Breast epithelium (tissue), 4 donors: ENCODE measurements at regions not wholly inside any gene's neighbourhood (a gene's known extent, or its start where the extent isn't known, plus 50 kb on each side); places are given as distances from the start of the nearest gene placed in this dataset.

Experiments
- DNase-seq, 2 donors: peaks; one replicate each; pipeline ENCODE4 v3.0.0-alpha.2; 2019; ENCODE audit warnings: low spot score in 2 of 2
- H3K27ac ChIP-seq, 2 donors: fragments of 200-600 bp; sonication (generic) in 1 of 2; one replicate each; pipeline ENCODE4 v1.5.1; 2016 to 2019; ENCODE audit warnings: mild to moderate bottlenecking in 1 of 2
- H3K27me3 ChIP-seq, 2 donors: fragments of 200-600 bp; sonication (generic) in 1 of 2; one replicate each; pipeline versions ENCODE4 v1.5.1 to v1.6.0; 2017 to 2019; ENCODE audit warnings: control low read depth in 1 of 2, mild to moderate bottlenecking in 1 of 2
- H3K36me3 ChIP-seq: fragments of 200-600 bp; one replicate; pipeline ENCODE4 v1.5.1; 2019
- H3K4me1 ChIP-seq, 2 donors: fragments of 200-600 bp; sonication (generic); one replicate each; pipeline ENCODE4 v1.5.1; 2016 to 2019; ENCODE audit warnings: control low read depth in 1 of 2
- H3K4me3 ChIP-seq, 3 donors: fragments of 200-600 bp; sonication (generic); 1 replicate in 2 of 3; 2 replicates in 1 of 3; pipeline ENCODE4 v1.5.1; 2016 to 2019; ENCODE audit warnings: mild to moderate bottlenecking in 3 of 3, moderate library complexity in 2 of 3
- H3K9me3 ChIP-seq, 2 donors: fragments of 200-600 bp; sonication (generic) in 1 of 2; one replicate each; pipeline ENCODE4 v1.5.1; 2016 to 2019; ENCODE audit warnings: control low read depth in 1 of 2
- POLR2A ChIP-seq: fragments of 450-650 bp; IDR thresholded peaks from one replicate; pipeline ENCODE4 v1.6.1; 2016; ENCODE audit warnings: antibody characterized with exemption, mild to moderate bottlenecking, moderate library complexity
- POLR2AphosphoS5 ChIP-seq, 3 donors: sonication (generic); formaldehyde crosslinking; IDR thresholded peaks; one replicate each; pipeline ENCODE4 v1.6.1; 2017; ENCODE audit warnings: antibody characterized with exemption in 3 of 3
- intact Hi-C: fragments of 100-400 bp; cut with DNase I; formaldehyde crosslinking; loops from one replicate; pipeline ENCODE4 v1.15.1; 2023; ENCODE audit warnings: low total_unique reads
- TF ChIP-seq, protein P1 (sequence below), 3 donors: fragments of 450-650 bp; IDR thresholded peaks; one replicate each; pipeline ENCODE4 v1.5.1; 2016 to 2017; ENCODE audit warnings: antibody characterized with exemption in 3 of 3, mild to moderate bottlenecking in 3 of 3, moderate library complexity in 3 of 3

DNA sequence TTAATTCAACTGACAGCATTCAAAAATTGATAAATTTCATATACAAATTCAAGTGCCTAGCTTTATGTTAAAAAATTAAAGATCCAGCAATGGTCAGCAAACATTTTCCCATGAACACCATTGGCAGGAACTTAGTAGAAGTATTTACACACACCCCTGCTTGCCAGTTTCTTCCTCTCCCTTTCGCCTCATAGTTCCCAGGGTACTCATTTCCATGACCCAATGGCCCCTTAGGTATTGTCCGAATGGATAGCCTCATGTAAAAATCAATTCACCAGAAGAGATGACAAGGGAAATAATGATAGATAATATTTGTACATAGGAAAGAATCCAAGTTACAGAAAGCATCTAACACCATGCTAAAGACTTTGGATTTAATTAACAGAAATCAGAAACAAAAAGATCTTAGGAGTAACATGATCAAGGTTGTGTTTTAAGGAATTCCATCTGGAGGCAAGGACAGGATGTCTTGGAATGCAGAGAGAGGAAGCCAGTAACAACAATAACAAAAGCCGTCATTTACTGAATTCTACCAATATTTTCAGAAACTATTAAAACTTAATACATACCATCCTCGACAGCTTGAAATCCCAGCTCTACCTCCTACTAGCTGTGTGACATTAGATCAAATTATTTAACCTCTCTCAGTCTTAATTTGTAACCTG lies 423.0 kb downstream of the IRS1 start:
- no peaks in the 10 kb centered on the region for H3K9me3 ChIP-seq
- no peak for TF ChIP-seq POLR2AphosphoS5 (IDR thresholded peaks at IDR 0.05)
- TF ChIP-seq, protein P1, sequence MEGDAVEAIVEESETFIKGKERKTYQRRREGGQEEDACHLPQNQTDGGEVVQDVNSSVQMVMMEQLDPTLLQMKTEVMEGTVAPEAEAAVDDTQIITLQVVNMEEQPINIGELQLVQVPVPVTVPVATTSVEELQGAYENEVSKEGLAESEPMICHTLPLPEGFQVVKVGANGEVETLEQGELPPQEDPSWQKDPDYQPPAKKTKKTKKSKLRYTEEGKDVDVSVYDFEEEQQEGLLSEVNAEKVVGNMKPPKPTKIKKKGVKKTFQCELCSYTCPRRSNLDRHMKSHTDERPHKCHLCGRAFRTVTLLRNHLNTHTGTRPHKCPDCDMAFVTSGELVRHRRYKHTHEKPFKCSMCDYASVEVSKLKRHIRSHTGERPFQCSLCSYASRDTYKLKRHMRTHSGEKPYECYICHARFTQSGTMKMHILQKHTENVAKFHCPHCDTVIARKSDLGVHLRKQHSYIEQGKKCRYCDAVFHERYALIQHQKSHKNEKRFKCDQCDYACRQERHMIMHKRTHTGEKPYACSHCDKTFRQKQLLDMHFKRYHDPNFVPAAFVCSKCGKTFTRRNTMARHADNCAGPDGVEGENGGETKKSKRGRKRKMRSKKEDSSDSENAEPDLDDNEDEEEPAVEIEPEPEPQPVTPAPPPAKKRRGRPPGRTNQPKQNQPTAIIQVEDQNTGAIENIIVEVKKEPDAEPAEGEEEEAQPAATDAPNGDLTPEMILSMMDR (IDR thresholded peaks at IDR 0.05), result no peak
- no peak for TF ChIP-seq POLR2A
- H3K27me3 ChIP-seq, result no peaks in the 10 kb centered on the region
- no peak overlapping the region for H3K4me3 ChIP-seq
- no peak for DNase-seq
- no peak overlapping the region for H3K27ac ChIP-seq
- intact Hi-C loops, result no loop called here
- H3K4me1 ChIP-seq, result no peaks in the 10 kb centered on the region
- H3K36me3 ChIP-seq, result no peaks in the 10 kb centered on the region

DNA sequence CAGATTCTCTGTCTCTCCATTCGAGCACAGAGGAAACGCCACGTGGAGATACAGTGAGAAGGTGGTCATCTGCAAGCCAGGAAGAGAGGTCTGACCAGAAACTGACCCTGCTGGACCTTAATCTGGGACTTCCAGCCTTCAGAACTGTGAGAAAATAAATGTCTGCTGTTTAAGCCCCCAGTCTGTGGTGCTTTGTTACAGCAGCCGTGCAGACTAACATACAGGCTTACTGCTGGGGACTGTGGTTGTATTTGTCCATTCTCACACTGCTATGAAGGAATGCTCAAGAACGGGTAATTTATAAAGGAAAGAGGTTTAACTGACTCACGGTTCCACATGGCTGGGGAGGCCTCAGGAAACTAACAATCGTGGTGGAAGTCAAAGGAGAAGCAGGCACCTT lies 432.7 kb downstream of the IRS1 start:
- Histone ChIP-seq H3K27me3 (no peaks in the 10 kb centered on the region), H3K4me3 (no peak overlapping the region), H3K36me3 (no peaks in the 10 kb centered on the region), H3K4me1 (no peaks in the 10 kb centered on the region), H3K9me3 (no peaks in the 10 kb centered on the region), H3K27ac (no peak overlapping the region)
- DNase-seq, result no peak
- intact Hi-C loops, result no loop called here
- TF ChIP-seq, protein P1 (IDR thresholded peaks at IDR 0.05), result no peak
- TF ChIP-seq POLR2AphosphoS5 (IDR thresholded peaks at IDR 0.05), result no peak
- no peak for TF ChIP-seq POLR2A

DNA sequence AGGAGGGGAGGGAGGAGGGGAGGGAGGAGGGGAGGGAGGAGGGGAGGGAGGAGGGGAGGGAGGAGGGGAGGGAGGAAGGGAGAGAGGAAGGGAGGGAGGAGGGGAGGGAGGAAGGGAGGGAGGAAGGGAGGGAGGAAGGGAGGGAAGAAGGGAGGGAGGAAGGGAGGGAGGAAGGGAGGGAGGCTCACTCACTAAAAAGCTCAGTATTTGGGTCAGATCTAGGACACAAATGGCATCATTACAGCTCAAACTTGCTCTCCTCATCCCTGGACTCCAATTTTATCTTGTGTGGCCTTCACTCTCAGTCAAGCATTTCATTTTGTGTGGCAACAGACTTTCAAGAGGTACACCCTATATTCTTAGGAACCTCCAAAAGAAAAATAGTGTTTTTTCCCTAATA lies 435.4 kb downstream of the IRS1 start:
- TF ChIP-seq POLR2A (no peak), POLR2AphosphoS5 (IDR thresholded peaks at IDR 0.05) (no peak)
- TF ChIP-seq, protein P1 (IDR thresholded peaks at IDR 0.05), result no peak
- no peaks in the 10 kb centered on the region for H3K27me3 ChIP-seq

DNA sequence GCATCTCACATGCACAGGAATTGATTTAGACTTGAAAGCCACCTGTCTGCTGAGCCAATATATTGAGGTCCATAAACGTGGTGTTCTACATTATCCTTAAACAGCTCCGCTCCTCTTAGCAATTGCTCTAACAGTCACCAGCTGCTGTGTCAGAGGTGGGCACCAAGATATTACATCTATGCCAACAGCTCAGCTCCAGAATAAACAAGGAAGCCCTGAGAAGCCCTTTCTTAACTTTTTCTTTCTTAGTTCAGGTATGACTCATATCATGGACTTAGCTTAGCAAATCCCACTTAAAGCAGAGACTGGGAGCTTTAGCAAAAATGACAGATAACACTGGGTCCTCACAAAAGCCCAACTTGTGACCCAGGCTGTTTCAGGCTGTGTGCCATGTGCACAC lies 436.6 kb downstream of the IRS1 start:
- no peak for DNase-seq
- no peaks in the 10 kb centered on the region for H3K27me3 ChIP-seq
- no peak overlapping the region for H3K27ac ChIP-seq
- no peaks in the 10 kb centered on the region for H3K4me1 ChIP-seq
- no peaks in the 10 kb centered on the region for H3K9me3 ChIP-seq
- TF ChIP-seq, protein P1 (IDR thresholded peaks at IDR 0.05), result no peak
- H3K4me3 ChIP-seq, result no peak overlapping the region
- H3K36me3 ChIP-seq, result no peaks in the 10 kb centered on the region
- intact Hi-C loops, result no loop called here

More for the DNA sequence above, 435.4 kb downstream of the IRS1 start:
- no peak for DNase-seq
- H3K4me3 ChIP-seq, result no peak overlapping the region
- H3K36me3 ChIP-seq, result no peaks in the 10 kb centered on the region
- no peak overlapping the region for H3K27ac ChIP-seq
- no peaks in the 10 kb centered on the region for H3K9me3 ChIP-seq
- intact Hi-C loops, result no loop called here
- H3K4me1 ChIP-seq, result no peaks in the 10 kb centered on the region

DNA sequence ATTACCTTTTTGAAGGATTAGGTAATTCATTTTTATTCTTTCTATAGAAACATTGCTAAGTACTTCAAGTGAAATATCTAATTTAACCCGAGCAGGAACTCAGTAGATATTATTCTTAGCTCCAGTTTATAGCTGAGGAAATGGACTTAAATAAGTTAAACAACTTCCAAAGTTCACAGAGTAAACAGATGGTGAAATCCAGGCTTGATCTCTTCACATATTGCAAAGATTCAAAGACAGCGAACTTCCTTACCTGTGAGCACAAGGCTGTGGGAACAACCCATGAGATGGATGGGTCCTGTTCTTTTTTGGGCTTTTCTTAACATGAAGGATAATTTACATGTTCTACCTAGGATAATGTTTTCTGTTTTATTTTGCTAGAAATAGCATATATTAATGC lies 439.0 kb downstream of the IRS1 start:
- H3K27me3 ChIP-seq, result no peaks in the 10 kb centered on the region
- no peaks in the 10 kb centered on the region for H3K4me1 ChIP-seq
- no peaks in the 10 kb centered on the region for H3K36me3 ChIP-seq
- intact Hi-C loops, result no loop called here
- H3K27ac ChIP-seq, result no peak overlapping the region
- DNase-seq, result no peak
- TF ChIP-seq, protein P1 (IDR thresholded peaks at IDR 0.05), result no peak
- no peak for TF ChIP-seq POLR2AphosphoS5 (IDR thresholded peaks at IDR 0.05)
- no peak for TF ChIP-seq POLR2A
- no peaks in the 10 kb centered on the region for H3K9me3 ChIP-seq
- no peak overlapping the region for H3K4me3 ChIP-seq
